ENCODE measurements at regions not wholly inside any gene's neighbourhood (a gene's known extent, or its start where the extent isn't known, plus 50 kb on each side); places are given as distances from the start of the nearest gene placed in this dataset.

- no peak for TF ChIP-seq CTCF (IDR thresholded peaks at IDR 0.05; ENCODE audit: low read depth, low read length)
- TF ChIP-seq POLR2A (IDR thresholded peaks at IDR 0.05; ENCODE audit: extremely low read depth, insufficient read length), result no peak
- no peak for TF ChIP-seq MYC (IDR thresholded peaks at IDR 0.05; ENCODE audit: low read depth, low read length)
Observed at GRCh38 chr21:35335951-35336446, 286.9 kb upstream of the RUNX1 start.
